ENCODE measurements at regions not wholly inside any gene's neighbourhood (a gene's known extent, or its start where the extent isn't known, plus 50 kb on each side); places are given as distances from the start of the nearest gene placed in this dataset.

GRCh38 chr1:209454340-209454994 is 129.0 kb upstream of the CAMK1G start:
- DNase-seq, result peak; percentile 64

DNA sequence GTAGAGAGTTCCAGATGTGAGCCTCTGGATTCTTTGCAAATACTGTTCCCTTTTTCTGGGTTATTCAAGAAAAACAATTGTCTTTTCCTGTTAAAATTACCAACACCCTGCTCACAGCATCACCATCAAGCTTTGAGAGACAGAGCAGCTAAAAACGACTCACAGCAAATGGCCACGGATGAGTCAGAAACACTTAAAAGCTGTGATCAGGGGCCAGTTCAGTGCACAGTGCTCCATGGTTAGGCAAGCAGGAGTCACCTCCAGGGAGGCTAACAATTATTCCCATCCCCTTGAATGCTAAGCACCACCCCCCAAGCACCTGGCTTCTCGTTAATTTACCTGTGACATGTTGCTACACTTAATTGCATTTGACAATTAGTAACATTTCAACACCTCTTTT is 128.4 kb upstream of the CAMK1G start:
- DNase-seq, result peak; percentile 73

DNA sequence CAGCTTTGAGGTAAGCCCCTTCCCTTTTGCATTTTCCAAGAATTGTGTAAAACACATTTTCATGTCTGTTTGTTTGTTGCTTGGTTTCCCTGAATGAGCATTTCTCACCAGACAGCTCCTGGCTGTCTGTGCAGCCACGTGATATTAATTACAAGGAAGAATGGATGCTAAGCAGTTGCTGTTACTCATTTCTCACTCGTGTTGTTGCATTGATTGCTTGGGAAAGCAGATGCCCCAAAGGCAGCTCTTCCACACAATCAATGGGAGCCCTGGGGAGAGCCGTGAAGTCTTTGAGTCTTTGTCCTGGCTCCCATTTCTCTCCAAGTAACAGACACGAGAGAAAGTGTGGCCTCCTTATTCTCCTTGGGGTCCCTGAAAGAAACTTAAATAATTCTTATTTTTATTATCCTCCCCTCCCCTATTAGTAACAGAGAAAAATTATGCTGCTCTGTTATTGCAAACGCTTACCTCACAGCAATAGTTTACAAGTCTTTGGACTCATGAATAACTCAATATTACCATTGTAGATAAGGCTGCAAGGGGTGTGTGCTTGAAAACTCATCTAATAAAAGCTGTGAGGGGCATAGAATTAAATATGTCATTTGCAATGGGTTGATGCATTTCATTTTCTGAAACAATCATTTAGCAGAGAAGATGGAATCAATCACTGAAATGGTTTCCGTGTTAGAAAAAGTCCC is 127.7 kb upstream of the CAMK1G start:
- DNase-seq, result peak; percentile 16

GRCh38 chr1:209456878-209457277 is 126.6 kb upstream of the CAMK1G start:
- DNase-seq, result peak; percentile 76

DNA sequence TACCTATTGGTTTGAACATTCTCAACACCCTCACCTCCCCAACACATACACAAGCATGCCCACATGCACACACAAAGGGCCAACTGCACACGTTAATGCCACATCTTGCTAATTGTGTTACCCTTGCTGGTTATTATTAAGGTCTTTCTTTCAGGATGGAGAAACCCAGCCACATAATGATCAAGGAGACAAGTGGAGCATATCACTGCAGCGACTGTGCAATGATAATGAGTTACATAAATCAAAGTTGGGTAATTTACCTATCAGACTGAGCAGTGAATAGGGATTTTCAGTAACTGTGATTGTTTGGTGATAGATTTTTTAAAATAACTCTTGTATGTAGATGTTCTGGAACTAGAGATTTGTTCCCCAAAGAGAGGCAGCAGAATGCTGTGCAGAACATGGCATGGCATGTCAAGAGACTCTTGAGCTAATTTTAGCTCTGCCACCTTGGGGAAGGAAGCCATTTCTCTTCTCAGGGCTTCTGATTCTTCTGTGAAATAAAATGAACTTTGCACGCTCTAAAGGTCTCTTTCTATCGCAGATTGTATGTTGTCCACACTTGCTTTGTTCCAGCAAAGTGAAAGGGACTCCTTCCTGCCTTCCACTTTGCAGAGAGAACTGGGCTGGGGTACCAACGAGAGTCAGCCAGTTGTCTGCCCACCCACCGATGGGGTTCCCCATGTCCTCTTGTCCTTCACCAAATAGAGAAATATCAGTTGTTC is 126.0 kb upstream of the CAMK1G start:
- DNase-seq, result no peak

GRCh38 chr1:209458921-209459320 is 124.6 kb upstream of the CAMK1G start:
- DNase-seq, result no peak

GRCh38 chr1:209461168-209461567 is 122.3 kb upstream of the CAMK1G start:
- DNase-seq, result no peak

GRCh38 chr1:209462433-209462832 is 121.1 kb upstream of the CAMK1G start:
- DNase-seq, result no peak

DNA sequence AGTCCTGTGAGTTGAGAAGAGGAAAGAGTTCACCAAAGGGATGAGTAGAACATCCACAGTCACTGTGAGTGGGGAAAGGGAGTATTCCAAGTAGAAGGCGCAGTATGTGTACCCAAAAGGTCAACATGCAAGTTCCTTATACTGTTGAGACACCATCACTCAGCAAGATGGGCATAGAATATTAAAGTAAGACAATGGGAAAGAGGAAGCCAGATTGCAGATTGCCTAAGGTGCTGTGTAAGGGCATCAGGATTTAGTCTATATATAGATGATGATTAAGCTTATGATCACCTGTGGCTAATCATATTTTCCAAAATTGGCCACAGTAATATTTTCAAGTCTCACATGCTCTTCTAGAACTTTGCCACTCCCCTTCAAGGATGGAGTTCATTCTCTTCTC is 120.1 kb upstream of the CAMK1G start:
- DNase-seq, result no peak

DNA sequence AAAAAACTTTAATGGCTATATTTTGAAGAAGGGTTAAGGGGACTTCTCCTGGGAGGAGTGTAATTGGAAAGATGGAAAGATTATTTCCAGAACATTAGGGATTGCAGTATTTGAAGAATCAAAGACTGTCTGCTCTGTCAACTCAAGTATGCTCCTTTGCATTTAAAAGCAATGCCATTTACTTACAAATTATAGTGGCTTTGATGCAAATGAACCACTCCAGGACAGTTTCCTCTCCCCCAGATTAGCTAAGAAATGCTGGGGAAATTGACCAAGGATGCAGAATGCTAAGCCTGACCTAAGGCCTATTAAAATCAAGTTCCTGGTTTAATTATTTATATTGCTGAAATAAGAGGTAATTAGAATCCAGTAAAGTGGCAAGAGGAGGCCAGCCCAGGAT is 110.5 kb upstream of the CAMK1G start:
- no peak for DNase-seq

DNA sequence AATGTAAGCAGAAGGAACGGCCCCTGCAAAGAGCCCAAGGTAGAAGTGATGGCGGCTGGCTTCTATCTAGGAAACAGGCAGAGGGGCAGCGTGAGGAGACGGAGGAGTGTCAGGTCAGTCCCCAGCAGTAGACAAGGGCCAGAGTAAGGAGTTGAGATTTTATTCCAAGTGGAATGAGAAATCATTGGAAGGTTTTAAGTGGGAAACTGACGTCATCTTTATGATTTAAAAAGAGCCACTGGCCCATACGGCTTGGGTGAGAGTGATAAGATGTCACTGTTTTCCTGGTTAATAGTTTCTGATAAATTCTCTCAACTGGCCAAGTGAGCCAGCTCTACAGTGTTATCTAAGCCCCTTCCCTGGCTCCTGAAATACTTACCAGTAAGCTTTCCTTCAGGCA is 103.2 kb upstream of the CAMK1G start:
- DNase-seq, result no peak

GRCh38 chr1:209483691-209484090 is 99.8 kb upstream of the CAMK1G start:
- DNase-seq, result peak; percentile 9

DNA sequence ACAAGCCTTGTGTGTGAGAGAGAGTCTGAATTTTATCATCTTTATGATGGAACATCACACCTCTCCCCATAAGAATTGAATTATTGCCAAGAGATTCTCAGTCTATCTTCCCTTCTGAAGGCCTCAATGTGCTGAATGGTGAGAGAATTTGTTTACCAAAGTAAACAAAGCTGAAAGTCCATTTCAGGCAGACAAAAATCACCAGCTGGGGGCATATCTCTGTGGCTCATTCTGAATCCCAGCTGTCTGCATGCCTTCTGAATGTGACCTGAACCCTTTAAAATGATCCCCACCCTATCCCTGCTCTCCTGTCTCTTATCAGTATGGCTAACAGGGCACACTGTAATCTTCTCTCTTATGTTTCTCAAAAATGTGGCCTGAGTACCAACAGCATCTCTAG is 99.1 kb upstream of the CAMK1G start:
- no peak for DNase-seq

DNA sequence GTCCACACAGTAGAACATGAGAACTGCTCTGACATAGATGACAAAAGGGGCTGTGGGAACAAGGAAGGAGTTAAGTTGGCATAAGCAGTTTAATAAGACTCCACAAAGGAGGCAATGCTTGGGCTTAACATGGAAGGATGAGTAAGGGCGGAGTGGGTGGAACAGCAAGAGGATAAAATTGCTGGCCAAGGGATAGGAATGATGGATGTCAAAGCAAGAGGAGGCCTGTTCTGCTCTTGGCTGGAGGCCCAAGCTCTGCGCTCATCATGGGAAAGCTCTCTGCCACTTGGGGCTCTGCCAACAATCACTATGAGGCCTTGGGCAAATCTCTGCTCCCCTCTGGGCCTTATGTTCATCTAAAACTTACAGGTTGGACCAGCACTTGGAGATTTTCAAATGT is 98.3 kb upstream of the CAMK1G start:
- peak; percentile 83 for DNase-seq

- DNase-seq, result no peak
These were observed 97.8 kb upstream of the CAMK1G start for GRCh38 chr1:209485751-209486150.

GRCh38 chr1:209486861-209487593 is 96.5 kb upstream of the CAMK1G start:
- DNase-seq, result peak; percentile 82

DNA sequence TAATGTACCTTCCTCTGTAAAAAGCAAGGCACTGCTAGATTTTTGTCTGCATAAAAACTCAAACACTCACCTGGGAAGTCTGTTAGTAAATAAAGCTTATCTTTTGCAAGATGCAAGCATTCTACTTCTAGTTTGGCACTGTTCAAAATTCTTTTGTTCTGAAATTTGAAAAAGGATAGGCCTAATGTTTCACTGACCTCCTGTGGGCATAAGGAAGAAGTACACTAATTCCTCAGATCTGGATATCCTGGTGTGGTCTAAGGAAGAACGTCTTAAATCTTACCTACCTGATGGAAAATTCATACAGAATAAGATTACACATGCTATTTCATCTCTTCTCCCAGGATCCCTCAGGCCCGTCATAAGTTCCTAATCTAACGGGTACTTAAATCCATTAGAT is 93.5 kb upstream of the CAMK1G start:
- peak; percentile 37 for DNase-seq

DNA sequence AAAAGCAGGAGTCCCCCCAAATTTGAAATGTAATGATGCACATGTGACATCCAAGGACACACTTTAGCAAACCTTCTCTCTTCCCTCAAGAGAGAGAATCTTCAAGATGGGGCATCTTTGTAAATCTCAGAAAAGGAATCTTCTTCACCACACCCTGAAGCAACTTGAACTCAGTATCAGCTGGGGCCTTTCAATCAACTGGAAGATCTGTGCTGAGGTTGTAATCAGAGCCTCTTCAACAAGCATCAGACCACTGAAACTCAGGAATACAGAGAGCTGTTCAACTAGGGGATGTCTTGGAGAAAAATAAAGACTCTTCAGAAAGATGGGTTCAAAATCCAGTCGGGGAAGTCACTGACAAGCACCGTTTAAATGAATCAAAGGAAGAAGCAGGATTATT is 92.5 kb upstream of the CAMK1G start:
- DNase-seq, result no peak

GRCh38 chr1:209491496-209491895 is 92.0 kb upstream of the CAMK1G start:
- DNase-seq, result no peak

GRCh38 chr1:209491897-209492296 is 91.6 kb upstream of the CAMK1G start:
- no peak for DNase-seq

DNA sequence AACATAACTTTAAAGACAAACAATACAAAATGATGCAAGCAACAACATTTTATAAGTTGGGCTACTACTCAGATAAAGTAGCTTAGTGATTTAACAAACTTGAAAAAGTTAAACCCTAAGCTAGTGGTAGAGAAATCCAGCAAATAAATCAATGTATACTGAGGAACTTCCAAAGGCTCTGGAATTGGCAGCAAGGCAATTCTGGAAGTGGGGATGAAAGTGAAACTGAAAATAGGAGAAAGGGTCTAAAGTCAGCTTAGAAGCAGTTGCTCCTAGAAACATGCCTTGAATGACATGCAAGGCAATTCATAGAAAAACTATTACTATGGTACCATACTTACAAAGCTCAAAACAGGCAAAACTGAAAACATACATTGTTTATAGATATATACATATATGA is 90.0 kb upstream of the CAMK1G start:
- DNase-seq, result no peak

GRCh38 chr1:209497729-209498128 is 85.8 kb upstream of the CAMK1G start:
- DNase-seq, result no peak

DNA sequence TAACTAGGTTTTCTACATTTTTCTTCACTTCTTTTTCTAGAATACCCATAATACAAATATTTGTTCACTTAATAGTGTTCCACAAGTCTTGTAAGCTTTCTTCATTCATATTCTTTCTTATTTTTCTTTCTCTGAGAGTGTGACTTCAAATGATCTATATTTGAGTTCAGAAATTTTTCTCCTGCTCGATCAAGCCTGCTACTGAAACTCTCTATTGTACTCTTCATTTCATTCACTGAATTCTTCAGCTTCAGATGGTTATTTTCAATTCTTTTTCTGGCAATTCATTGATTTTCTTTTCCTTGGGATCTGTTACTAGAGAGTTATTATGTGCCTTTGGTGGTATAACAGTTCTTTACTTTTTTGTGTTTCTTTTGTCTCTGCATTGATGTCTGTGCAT is 82.5 kb upstream of the CAMK1G start:
- no peak for DNase-seq

DNA sequence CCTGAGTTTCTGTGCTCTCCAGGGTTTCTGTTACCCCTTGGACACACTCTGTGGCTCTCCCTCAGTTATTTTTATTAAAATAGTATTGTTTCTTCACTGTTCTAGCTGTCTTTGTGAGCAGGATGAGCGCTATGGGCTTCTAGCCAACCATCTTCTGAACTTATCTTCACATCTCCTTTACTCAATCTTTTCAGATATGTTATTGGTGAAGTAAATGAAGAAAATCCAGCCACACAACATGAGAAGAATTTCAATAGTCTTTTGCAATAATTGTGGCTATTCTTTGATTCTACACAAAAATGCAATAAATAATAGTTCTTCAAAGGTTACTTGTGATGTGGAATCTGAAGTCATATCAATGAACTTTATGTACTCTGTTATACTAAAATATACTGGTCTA is 80.3 kb upstream of the CAMK1G start:
- DNase-seq, result peak; percentile 56
